ENCODE measurements at regions not wholly inside any gene's neighbourhood (a gene's known extent, or its start where the extent isn't known, plus 50 kb on each side); places are given as distances from the start of the nearest gene placed in this dataset.

- H3K27ac ChIP-seq: no peak overlapping the region
Measured at GRCh38 chr6:140957386-140957785, 1175.3 kb upstream of the GJE1 start.

GRCh38 chr6:140956571-140957369, 1176.0 kb upstream of the GJE1 start:
- TF ChIP-seq ZFX (IDR thresholded peaks at IDR 0.05; ENCODE audit: borderline replicate concordance) (no peak), CTCF (IDR thresholded peaks at IDR 0.05) (no peak)
- H3K27ac ChIP-seq: no peak overlapping the region

More at GRCh38 chr6:140957386-140957785, 1175.3 kb upstream of the GJE1 start:
- TF ChIP-seq CTCF (IDR thresholded peaks at IDR 0.05) (no peak), ZFX (IDR thresholded peaks at IDR 0.05; ENCODE audit: borderline replicate concordance) (no peak)

GRCh38 chr6:140940251-140940925, 1192.3 kb upstream of the GJE1 start:
- TF ChIP-seq ZFX (IDR thresholded peaks at IDR 0.05; ENCODE audit: borderline replicate concordance) (no peak), CTCF (IDR thresholded peaks at IDR 0.05) (no peak)
- H3K27ac ChIP-seq: no peak overlapping the region

GRCh38 chr6:140932909-140933308, 1199.8 kb upstream of the GJE1 start:
- no peak overlapping the region for H3K27ac ChIP-seq
- no peak for TF ChIP-seq ZFX (IDR thresholded peaks at IDR 0.05; ENCODE audit: borderline replicate concordance)
- TF ChIP-seq CTCF (IDR thresholded peaks at IDR 0.05): no peak

GRCh38 chr6:140931581-140931980, 1201.1 kb upstream of the GJE1 start:
- TF ChIP-seq CTCF (IDR thresholded peaks at IDR 0.05): no peak
- no peak for TF ChIP-seq ZFX (IDR thresholded peaks at IDR 0.05; ENCODE audit: borderline replicate concordance)
- H3K27ac ChIP-seq: no peak overlapping the region

GRCh38 chr6:140929121-140929520, 1203.6 kb upstream of the GJE1 start:
- no peak overlapping the region for H3K27ac ChIP-seq
- TF ChIP-seq ZFX (IDR thresholded peaks at IDR 0.05; ENCODE audit: borderline replicate concordance): no peak
- TF ChIP-seq CTCF (IDR thresholded peaks at IDR 0.05): no peak

- H3K27ac ChIP-seq: no peak overlapping the region
- TF ChIP-seq CTCF (IDR thresholded peaks at IDR 0.05) (no peak), ZFX (IDR thresholded peaks at IDR 0.05; ENCODE audit: borderline replicate concordance) (no peak)
Measured at GRCh38 chr6:140923048-140923447, 1209.7 kb upstream of the GJE1 start.
